DND-41 (cell line): ENCODE measurements at regions not wholly inside any gene's neighbourhood (a gene's known extent, or its start where the extent isn't known, plus 50 kb on each side); places are given as distances from the start of the nearest gene placed in this dataset.

Source experiments
- ATAC-seq: fragments of 200-7000 bp; cut with Tn5 transposase; 3 replicates; pipeline ENCODE4 v1.9.1; 2021; ENCODE audit warnings: low read depth; ENCODE audit not compliant: insufficient read depth
- DNase-seq: peaks from one replicate; pipeline ENCODE4 v3.0.0-alpha.2; 2020
- H2AFZ ChIP-seq: 2 replicates; pipeline ENCODE4 v1.6.0; 2012; ENCODE audit warnings: low read depth, low read length
- H3K27ac ChIP-seq: 2 replicates; pipeline ENCODE4 v1.5.1; 2012; ENCODE audit warnings: low read length, inconsistent platforms
- H3K27me3 ChIP-seq: fragments of 200-600 bp; sonication (generic); 2 replicates; pipeline ENCODE4 v1.6.0; 2012; ENCODE audit warnings: low read length, mild to moderate bottlenecking, inconsistent platforms; ENCODE audit not compliant: insufficient read depth, poor library complexity
- H3K36me3 ChIP-seq: 2 replicates; pipeline ENCODE4 v1.5.1; 2012; ENCODE audit warnings: low read length, inconsistent platforms; ENCODE audit not compliant: insufficient read depth
- H3K4me1 ChIP-seq: 2 replicates; pipeline ENCODE4 v1.5.1; 2012; ENCODE audit warnings: mild to moderate bottlenecking, low read length; ENCODE audit not compliant: insufficient read depth
- H3K4me2 ChIP-seq: 2 replicates; pipeline ENCODE4 v1.6.0; 2012; ENCODE audit warnings: mild to moderate bottlenecking, moderate library complexity, low read length, inconsistent platforms; ENCODE audit not compliant: insufficient read depth
- H3K4me3 ChIP-seq, 2 experiments: fragments of 200-600 bp in 1 of 2; shearing (Covaris generic) in 1 of 2; 2 replicates each; pipeline ENCODE4 v1.5.1; 2012 to 2016; ENCODE audit warnings: inconsistent platforms in 2 of 2, low read length in 2 of 2, mild to moderate bottlenecking in 2 of 2, low read depth in 1 of 2, moderate library complexity in 1 of 2
- H3K79me2 ChIP-seq: 2 replicates; pipeline ENCODE4 v1.6.0; 2012; ENCODE audit warnings: low read length, inconsistent platforms; ENCODE audit not compliant: insufficient read depth
- H3K9ac ChIP-seq: 2 replicates; pipeline ENCODE4 v1.6.0; 2012; ENCODE audit warnings: low read depth, mild to moderate bottlenecking, inconsistent platforms, low read length, moderate library complexity
- H3K9me3 ChIP-seq: 2 replicates; pipeline ENCODE4 v1.5.1; 2012; ENCODE audit warnings: low read length, moderate library complexity, mild to moderate bottlenecking, inconsistent platforms; ENCODE audit not compliant: insufficient read depth, severe bottlenecking
- H4K20me1 ChIP-seq: 2 replicates; pipeline ENCODE4 v1.6.0; 2012; ENCODE audit warnings: low read length; ENCODE audit not compliant: insufficient read depth
- EZH2 ChIP-seq: IDR thresholded peaks from 3 replicates; pipeline ENCODE4 v1.6.1; 2012; ENCODE audit warnings: borderline replicate concordance, low read depth, mild to moderate bottlenecking, moderate library complexity, low read length, inconsistent platforms; ENCODE audit not compliant: severe bottlenecking
- TF ChIP-seq, protein P1 (sequence below): IDR thresholded peaks from 2 replicates; pipeline ENCODE4 v1.5.1; 2012; ENCODE audit warnings: borderline replicate concordance, low read length, moderate library complexity, mild to moderate bottlenecking; ENCODE audit not compliant: poor library complexity, severe bottlenecking; ENCODE audit errors: extremely low read depth

DNA sequence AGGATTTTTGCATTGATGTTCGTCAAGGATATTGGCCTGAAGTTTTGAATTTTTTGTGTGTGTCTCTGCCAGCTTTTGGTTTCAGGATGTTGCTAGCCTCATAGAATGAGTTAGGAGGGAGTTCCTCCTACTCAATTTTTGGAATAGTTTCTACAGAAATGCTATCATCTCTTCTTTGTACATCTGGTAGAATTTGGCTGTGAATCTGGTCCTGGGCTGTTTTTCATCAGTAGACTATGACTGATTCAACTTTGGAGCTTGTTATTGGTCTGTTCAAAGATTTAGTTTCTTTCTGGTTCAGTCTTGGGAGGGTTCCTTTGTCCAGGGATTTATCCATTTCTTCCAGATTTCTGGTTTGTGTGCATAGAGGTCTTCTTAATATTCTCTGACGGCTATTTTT, 166.7 kb downstream of the ST6GAL2 start:
- Histone ChIP-seq H3K4me1 (no peaks in the 10 kb centered on the region), H3K36me3 (no peaks in the 10 kb centered on the region), H2AFZ (no peak overlapping the region), H4K20me1 (no peaks in the 10 kb centered on the region), H3K27ac (no peak overlapping the region), H3K4me3 (no peak overlapping the region), H3K79me2 (no peaks in the 10 kb centered on the region), H3K27me3 (no peaks in the 10 kb centered on the region), H3K9ac (no peak overlapping the region), H3K4me2 (no peak overlapping the region), H3K9me3 (peaks cover 6% of the 10 kb centered on the region)
- ATAC-seq (no peak), DNase-seq (no peak)
- no peak for TF ChIP-seq EZH2
- TF ChIP-seq, protein P1, sequence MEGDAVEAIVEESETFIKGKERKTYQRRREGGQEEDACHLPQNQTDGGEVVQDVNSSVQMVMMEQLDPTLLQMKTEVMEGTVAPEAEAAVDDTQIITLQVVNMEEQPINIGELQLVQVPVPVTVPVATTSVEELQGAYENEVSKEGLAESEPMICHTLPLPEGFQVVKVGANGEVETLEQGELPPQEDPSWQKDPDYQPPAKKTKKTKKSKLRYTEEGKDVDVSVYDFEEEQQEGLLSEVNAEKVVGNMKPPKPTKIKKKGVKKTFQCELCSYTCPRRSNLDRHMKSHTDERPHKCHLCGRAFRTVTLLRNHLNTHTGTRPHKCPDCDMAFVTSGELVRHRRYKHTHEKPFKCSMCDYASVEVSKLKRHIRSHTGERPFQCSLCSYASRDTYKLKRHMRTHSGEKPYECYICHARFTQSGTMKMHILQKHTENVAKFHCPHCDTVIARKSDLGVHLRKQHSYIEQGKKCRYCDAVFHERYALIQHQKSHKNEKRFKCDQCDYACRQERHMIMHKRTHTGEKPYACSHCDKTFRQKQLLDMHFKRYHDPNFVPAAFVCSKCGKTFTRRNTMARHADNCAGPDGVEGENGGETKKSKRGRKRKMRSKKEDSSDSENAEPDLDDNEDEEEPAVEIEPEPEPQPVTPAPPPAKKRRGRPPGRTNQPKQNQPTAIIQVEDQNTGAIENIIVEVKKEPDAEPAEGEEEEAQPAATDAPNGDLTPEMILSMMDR, result no peak

DNA sequence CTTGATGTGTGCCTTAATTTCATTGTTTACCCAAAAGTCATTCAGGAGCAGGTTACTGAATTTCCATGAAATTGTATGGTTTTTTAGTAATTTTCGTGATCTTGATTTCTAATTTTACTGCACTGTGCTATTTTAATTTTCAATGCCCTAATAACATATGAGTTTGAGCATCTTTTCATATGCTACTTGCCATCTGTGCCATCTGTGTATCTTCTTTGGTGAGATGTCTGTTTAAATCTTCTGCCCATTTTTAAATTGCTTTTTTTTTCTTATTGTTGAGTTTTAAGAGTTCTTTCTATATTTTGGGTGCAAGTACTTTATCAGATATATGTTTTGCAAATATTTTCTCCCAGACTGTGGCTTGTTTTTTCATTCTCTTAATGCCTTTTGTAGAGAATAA, 165.9 kb downstream of the ST6GAL2 start:
- no peaks in the 10 kb centered on the region for H3K79me2 ChIP-seq
- H3K36me3 ChIP-seq, result no peaks in the 10 kb centered on the region

DNA sequence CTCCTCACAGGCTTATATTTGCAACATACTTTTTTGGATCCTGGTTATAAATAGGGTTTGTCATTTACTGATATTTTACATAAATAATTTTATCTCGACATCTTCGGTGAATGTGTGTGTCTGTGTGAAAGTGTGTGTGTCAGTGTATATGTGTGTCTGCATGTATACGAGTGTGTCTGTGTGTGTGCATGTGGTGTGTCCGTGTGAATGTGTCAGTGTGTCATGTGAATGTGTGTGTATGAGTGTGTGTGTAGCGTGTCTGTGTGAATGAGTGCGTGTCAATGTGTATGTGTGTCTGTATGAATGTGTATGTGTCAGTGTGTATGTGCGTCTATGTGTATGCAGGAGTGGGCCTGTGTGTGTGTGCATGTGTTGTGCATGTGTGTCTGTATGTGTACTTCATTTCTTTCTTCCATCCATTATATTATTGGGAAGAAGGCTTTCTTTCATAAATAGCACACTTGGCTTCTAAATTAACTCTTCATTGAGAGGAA, 161.6 kb downstream of the ST6GAL2 start:
- Histone ChIP-seq H3K9ac (no peak overlapping the region), H2AFZ (no peak overlapping the region), H3K9me3 (no peaks in the 10 kb centered on the region), H3K4me1 (no peaks in the 10 kb centered on the region), H3K27ac (no peak overlapping the region), H4K20me1 (no peaks in the 10 kb centered on the region), H3K4me3 (no peak overlapping the region), H3K36me3 (no peaks in the 10 kb centered on the region), H3K27me3 (no peaks in the 10 kb centered on the region), H3K79me2 (no peaks in the 10 kb centered on the region), H3K4me2 (no peak overlapping the region)
- no peak for TF ChIP-seq EZH2
- TF ChIP-seq, protein P1, result no peak
- ATAC-seq (no peak), DNase-seq (no peak)

More for the DNA sequence above, 165.9 kb downstream of the ST6GAL2 start:
- H3K4me2 ChIP-seq, result no peak overlapping the region
- H3K9me3 ChIP-seq, result peaks cover 6% of the 10 kb centered on the region
- H3K9ac ChIP-seq, result no peak overlapping the region
- no peaks in the 10 kb centered on the region for H3K4me1 ChIP-seq
- no peak overlapping the region for H3K27ac ChIP-seq
- no peak for TF ChIP-seq EZH2
- TF ChIP-seq, protein P1, result no peak
- ATAC-seq (no peak), DNase-seq (no peak)
- H2AFZ ChIP-seq, result no peak overlapping the region
- H3K27me3 ChIP-seq, result no peaks in the 10 kb centered on the region
- no peaks in the 10 kb centered on the region for H4K20me1 ChIP-seq
- H3K4me3 ChIP-seq, result no peak overlapping the region

DNA sequence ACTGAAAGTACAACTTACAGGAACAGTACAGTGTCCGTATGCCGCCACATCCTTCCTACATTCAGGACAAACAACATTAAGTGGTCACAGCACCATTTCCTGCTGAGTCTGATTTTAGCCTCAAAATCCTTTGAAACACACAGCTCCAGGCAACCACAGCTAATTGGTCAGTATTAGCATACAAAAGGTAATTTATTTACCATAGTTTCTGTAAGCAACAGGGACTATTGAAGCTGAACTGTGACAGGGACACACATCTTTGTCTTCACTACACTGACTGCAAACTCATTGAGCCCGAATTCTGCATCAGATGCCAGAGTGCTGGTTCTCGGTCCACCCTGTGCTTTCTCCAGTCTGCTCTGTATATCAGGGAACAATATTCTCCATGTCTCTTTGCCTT, 151.8 kb downstream of the ST6GAL2 start:
- Histone ChIP-seq H3K9ac (no peak overlapping the region), H3K79me2 (no peaks in the 10 kb centered on the region), H3K36me3 (no peaks in the 10 kb centered on the region), H3K4me1 (no peaks in the 10 kb centered on the region), H3K9me3 (no peaks in the 10 kb centered on the region), H3K27me3 (no peaks in the 10 kb centered on the region), H3K4me3 (no peak overlapping the region), H4K20me1 (no peaks in the 10 kb centered on the region), H3K27ac (no peak overlapping the region), H2AFZ (no peak overlapping the region), H3K4me2 (no peak overlapping the region)
- DNase-seq (no peak), ATAC-seq (no peak)
- TF ChIP-seq, protein P1, result no peak
- no peak for TF ChIP-seq EZH2
